ENCODE measurements at regions not wholly inside any gene's neighbourhood (a gene's known extent, or its start where the extent isn't known, plus 50 kb on each side); places are given as distances from the start of the nearest gene placed in this dataset.
"Not testable (repeated sequence)": the region's sequence is repeated elsewhere in the genome, so short reads cannot be mapped to it uniquely, and the experiment has no call there.

DNA sequence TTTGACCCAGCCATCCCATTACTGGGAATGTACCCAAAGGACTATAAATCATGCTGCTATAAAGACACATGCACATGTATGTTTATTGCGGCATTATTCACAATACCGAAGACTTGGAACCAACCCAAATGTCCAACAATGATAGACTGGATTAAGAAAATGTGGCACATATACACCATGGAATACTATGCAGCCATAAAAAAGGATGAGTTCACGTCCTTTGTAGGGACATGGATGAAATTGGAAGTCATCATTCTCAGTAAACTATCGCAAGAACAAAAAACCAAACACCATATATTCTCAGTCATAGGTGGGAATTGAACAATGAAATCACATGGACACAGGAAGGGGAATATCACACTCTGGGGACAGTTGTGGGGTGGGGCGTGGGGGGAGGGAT is 170.4 kb downstream of the PPP1R3A start:
- H3K4me1 ChIP-seq (ENCODE audit: insufficient read depth, low read length); H3K4me3 ChIP-seq (ENCODE audit: low read length); H3K27me3 ChIP-seq (ENCODE audit: insufficient read depth, low read length); H3K9ac ChIP-seq (ENCODE audit: low read depth, low read length); H3K27ac ChIP-seq (ENCODE audit: low read depth, low read length); H3K36me3 ChIP-seq (ENCODE audit: insufficient read depth, low read length); H3K9me3 ChIP-seq (ENCODE audit: insufficient read depth, low read depth, low read length): not testable (repeated sequence)
- 100% methylated on average over 1 of the region's 5 CpGs for WGBS

GRCh38 chr7:113742946-113743431 is 175.8 kb downstream of the PPP1R3A start:
- Histone ChIP-seq H3K4me3 (ENCODE audit: low read length) (peak overlapping the region; percentile 30; the same call in 1 of the 2 replicates), H3K9ac (ENCODE audit: low read depth, low read length) (peak overlapping the region; percentile 36; the same call in 1 of the 2 replicates)
- not testable (repeated sequence) for H3K9me3 ChIP-seq (ENCODE audit: insufficient read depth, low read depth, low read length); H3K27me3 ChIP-seq (ENCODE audit: insufficient read depth, low read length); H3K36me3 ChIP-seq (ENCODE audit: insufficient read depth, low read length); H3K4me1 ChIP-seq (ENCODE audit: insufficient read depth, low read length); H3K27ac ChIP-seq (ENCODE audit: low read depth, low read length)
- WGBS = 82% methylated on average over 32 of the region's 34 CpGs

- Histone ChIP-seq H3K27me3 (ENCODE audit: insufficient read depth, low read length) (no peaks in the 10 kb centered on the region), H3K36me3 (ENCODE audit: insufficient read depth, low read length) (no peaks in the 10 kb centered on the region), H3K9me3 (ENCODE audit: insufficient read depth, low read depth, low read length) (peaks cover 3% of the 10 kb centered on the region; the same call in 1 of the 2 replicates), H3K4me1 (ENCODE audit: insufficient read depth, low read length) (no peaks in the 10 kb centered on the region), H3K27ac (ENCODE audit: low read depth, low read length) (no peak overlapping the region), H3K9ac (ENCODE audit: low read depth, low read length) (no peak overlapping the region), H3K4me3 (ENCODE audit: low read length) (peak overlapping the region; percentile 30; the same call in 1 of the 2 replicates)
- no CpG with 5 or more reads among the region's 2 CpGs for WGBS
Measured at GRCh38 chr7:113742377-113742776, 176.4 kb downstream of the PPP1R3A start.

- 95% methylated on average over 3 of the region's 3 CpGs for WGBS
- no peaks in the 10 kb centered on the region for H3K9me3 ChIP-seq (ENCODE audit: insufficient read depth, low read depth, low read length)
- H3K4me3 ChIP-seq (ENCODE audit: low read length) = no peak overlapping the region
- H3K36me3 ChIP-seq (ENCODE audit: insufficient read depth, low read length) = no peaks in the 10 kb centered on the region
- no peaks in the 10 kb centered on the region for H3K27me3 ChIP-seq (ENCODE audit: insufficient read depth, low read length)
- no peak overlapping the region for H3K9ac ChIP-seq (ENCODE audit: low read depth, low read length)
- H3K27ac ChIP-seq (ENCODE audit: low read depth, low read length) = no peak overlapping the region
- no peaks in the 10 kb centered on the region for H3K4me1 ChIP-seq (ENCODE audit: insufficient read depth, low read length)
Measured at GRCh38 chr7:113731571-113731970, 187.2 kb downstream of the PPP1R3A start.

DNA sequence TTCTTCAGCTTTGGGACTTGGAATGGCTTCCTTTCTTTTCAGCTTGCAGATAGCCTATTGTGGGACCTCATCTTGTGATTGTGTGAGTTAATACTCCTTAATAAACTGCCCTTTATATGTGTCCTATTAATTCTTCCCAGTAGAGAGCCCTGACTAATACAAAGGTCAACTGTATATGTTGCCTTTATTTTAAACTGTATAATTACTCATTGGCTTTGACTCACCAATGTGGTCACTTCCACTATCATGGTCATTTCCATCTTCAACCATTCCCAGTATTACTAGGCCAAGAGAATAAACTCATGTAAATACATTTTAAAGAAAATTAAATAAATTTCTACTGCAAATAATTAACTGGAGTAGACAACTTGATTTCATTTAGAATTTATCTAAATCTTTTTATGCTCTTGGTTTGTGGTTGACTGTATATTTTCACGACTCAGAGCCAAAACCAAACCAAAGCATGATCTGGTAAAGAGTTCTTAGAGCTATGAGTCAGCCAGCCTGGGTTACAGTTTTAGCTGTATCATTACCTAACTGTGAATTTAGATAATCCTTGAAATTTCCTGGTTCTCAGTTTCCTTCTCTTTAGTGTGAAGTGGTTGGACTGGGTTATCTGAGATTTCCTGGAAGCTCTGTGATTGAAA is 188.4 kb downstream of the PPP1R3A start:
- Histone ChIP-seq H3K4me3 (ENCODE audit: low read length) (no peak overlapping the region), H3K4me1 (ENCODE audit: insufficient read depth, low read length) (no peaks in the 10 kb centered on the region), H3K9me3 (ENCODE audit: insufficient read depth, low read depth, low read length) (no peaks in the 10 kb centered on the region), H3K9ac (ENCODE audit: low read depth, low read length) (no peak overlapping the region), H3K27ac (ENCODE audit: low read depth, low read length) (no peak overlapping the region), H3K27me3 (ENCODE audit: insufficient read depth, low read length) (no peaks in the 10 kb centered on the region), H3K36me3 (ENCODE audit: insufficient read depth, low read length) (no peaks in the 10 kb centered on the region)
- WGBS = no CpG with 5 or more reads among the region's 1 CpG

- 87% methylated on average over 3 of the region's 3 CpGs for WGBS
- H3K27me3 ChIP-seq (ENCODE audit: insufficient read depth, low read length) = no peaks in the 10 kb centered on the region
Measured at GRCh38 chr7:113727486-113727885, 191.3 kb downstream of the PPP1R3A start.

GRCh38 chr7:113722006-113722405 is 196.8 kb downstream of the PPP1R3A start:
- no peaks in the 10 kb centered on the region for H3K27me3 ChIP-seq (ENCODE audit: insufficient read depth, low read length)
- no peak overlapping the region for H3K4me3 ChIP-seq (ENCODE audit: low read length)
- H3K27ac ChIP-seq (ENCODE audit: low read depth, low read length) = no peak overlapping the region
- H3K4me1 ChIP-seq (ENCODE audit: insufficient read depth, low read length) = no peaks in the 10 kb centered on the region
- 67% methylated on average over 2 of the region's 2 CpGs for WGBS
- no peaks in the 10 kb centered on the region for H3K9me3 ChIP-seq (ENCODE audit: insufficient read depth, low read depth, low read length)
- H3K36me3 ChIP-seq (ENCODE audit: insufficient read depth, low read length) = no peaks in the 10 kb centered on the region
- no peak overlapping the region for H3K9ac ChIP-seq (ENCODE audit: low read depth, low read length)

More at GRCh38 chr7:113727486-113727885, 191.3 kb downstream of the PPP1R3A start:
- Histone ChIP-seq H3K27ac (ENCODE audit: low read depth, low read length) (no peak overlapping the region), H3K9ac (ENCODE audit: low read depth, low read length) (no peak overlapping the region), H3K9me3 (ENCODE audit: insufficient read depth, low read depth, low read length) (no peaks in the 10 kb centered on the region), H3K4me3 (ENCODE audit: low read length) (no peak overlapping the region), H3K36me3 (ENCODE audit: insufficient read depth, low read length) (no peaks in the 10 kb centered on the region), H3K4me1 (ENCODE audit: insufficient read depth, low read length) (no peaks in the 10 kb centered on the region)

DNA sequence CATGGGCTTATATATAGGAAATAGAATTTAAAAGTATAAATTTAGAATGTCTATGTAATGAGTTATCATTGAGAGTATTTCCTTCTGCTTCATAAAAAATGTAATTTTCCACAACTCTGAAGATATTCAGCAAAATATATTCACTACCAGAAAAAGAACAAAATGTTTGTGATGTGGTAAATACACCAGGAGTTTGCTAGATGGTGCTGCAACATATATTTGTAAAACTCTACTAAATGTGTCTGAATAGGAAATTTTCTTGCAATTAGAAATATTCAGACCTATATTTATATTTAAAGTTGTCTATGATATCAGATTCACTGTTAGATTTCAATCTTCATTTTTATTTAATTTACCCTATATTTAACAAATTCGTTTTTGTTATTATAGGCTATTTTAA is 201.1 kb downstream of the PPP1R3A start:
- Histone ChIP-seq H3K4me3 (ENCODE audit: low read length) (no peak overlapping the region), H3K27me3 (ENCODE audit: insufficient read depth, low read length) (no peaks in the 10 kb centered on the region), H3K9ac (ENCODE audit: low read depth, low read length) (no peak overlapping the region), H3K36me3 (ENCODE audit: insufficient read depth, low read length) (no peaks in the 10 kb centered on the region), H3K27ac (ENCODE audit: low read depth, low read length) (no peak overlapping the region), H3K9me3 (ENCODE audit: insufficient read depth, low read depth, low read length) (no peaks in the 10 kb centered on the region), H3K4me1 (ENCODE audit: insufficient read depth, low read length) (no peaks in the 10 kb centered on the region)
- no CpG with 5 or more reads among the region's 1 CpG for WGBS

DNA sequence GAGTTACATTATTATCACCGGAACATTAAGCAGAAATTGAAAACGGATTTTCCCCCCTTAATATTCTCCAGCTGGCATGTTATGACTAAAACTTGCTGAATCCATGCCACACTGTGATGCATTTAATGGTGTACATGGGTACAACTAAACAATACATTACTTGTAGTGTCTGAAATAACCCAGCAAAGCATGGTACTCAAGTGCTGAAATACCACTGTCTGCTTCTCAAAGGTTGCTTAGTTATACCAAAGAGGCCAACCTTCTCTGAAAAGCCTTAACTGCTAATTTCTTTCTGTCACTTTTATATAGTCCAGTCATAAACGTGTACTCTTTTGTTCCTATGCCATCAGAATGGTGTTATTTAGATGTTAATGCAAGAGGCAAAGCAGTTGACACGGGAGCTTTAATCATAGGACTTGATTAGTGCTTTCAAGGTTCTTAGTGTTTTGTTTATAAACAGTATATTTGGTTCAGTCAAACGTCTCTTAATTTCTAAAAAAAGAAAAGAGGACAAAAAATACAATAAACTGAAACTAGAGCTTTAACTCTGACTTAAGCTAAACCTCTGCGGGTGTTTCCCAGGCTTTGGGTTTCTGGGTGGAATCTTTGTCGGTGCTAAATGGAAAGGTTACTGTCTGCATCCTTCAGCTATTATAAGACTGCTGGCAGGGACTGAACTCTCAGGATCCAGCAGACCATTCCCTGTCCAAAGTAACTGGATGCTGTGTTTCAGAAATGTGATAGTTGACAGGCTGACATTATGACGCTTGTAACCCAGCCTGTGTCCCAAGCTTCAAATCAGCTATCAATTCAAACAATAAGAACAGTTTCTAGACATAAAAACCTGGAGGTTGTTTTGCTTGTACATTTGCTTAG is 202.6 kb downstream of the PPP1R3A start:
- Histone ChIP-seq H3K9ac (ENCODE audit: low read depth, low read length) (no peak overlapping the region), H3K9me3 (ENCODE audit: insufficient read depth, low read depth, low read length) (no peaks in the 10 kb centered on the region), H3K36me3 (ENCODE audit: insufficient read depth, low read length) (no peaks in the 10 kb centered on the region), H3K4me1 (ENCODE audit: insufficient read depth, low read length) (no peaks in the 10 kb centered on the region), H3K27me3 (ENCODE audit: insufficient read depth, low read length) (no peaks in the 10 kb centered on the region), H3K27ac (ENCODE audit: low read depth, low read length) (no peak overlapping the region), H3K4me3 (ENCODE audit: low read length) (no peak overlapping the region)
- WGBS = 83% methylated on average over 8 of the region's 8 CpGs

GRCh38 chr7:113715262-113715661 is 203.5 kb downstream of the PPP1R3A start:
- Histone ChIP-seq H3K4me1 (ENCODE audit: insufficient read depth, low read length) (no peaks in the 10 kb centered on the region), H3K9me3 (ENCODE audit: insufficient read depth, low read depth, low read length) (no peaks in the 10 kb centered on the region), H3K4me3 (ENCODE audit: low read length) (no peak overlapping the region), H3K27ac (ENCODE audit: low read depth, low read length) (no peak overlapping the region), H3K9ac (ENCODE audit: low read depth, low read length) (no peak overlapping the region), H3K36me3 (ENCODE audit: insufficient read depth, low read length) (no peaks in the 10 kb centered on the region), H3K27me3 (ENCODE audit: insufficient read depth, low read length) (no peaks in the 10 kb centered on the region)
- 23% methylated on average over 1 of the region's 1 CpG for WGBS

- H3K27ac ChIP-seq (ENCODE audit: low read depth, low read length) = no peak overlapping the region
Measured at GRCh38 chr7:113710310-113711096, 208.3 kb downstream of the PPP1R3A start.

More at GRCh38 chr7:113710310-113711096, 208.3 kb downstream of the PPP1R3A start:
- Histone ChIP-seq H3K4me3 (ENCODE audit: low read length) (no peak overlapping the region), H3K9ac (ENCODE audit: low read depth, low read length) (no peak overlapping the region), H3K36me3 (ENCODE audit: insufficient read depth, low read length) (no peaks in the 10 kb centered on the region), H3K9me3 (ENCODE audit: insufficient read depth, low read depth, low read length) (no peaks in the 10 kb centered on the region), H3K4me1 (ENCODE audit: insufficient read depth, low read length) (no peaks in the 10 kb centered on the region), H3K27me3 (ENCODE audit: insufficient read depth, low read length) (no peaks in the 10 kb centered on the region)
- 55% methylated on average over 4 of the region's 4 CpGs for WGBS
